Liver (tissue), 8 donors: ENCODE measurements at regions not wholly inside any gene's neighbourhood (a gene's known extent, or its start where the extent isn't known, plus 50 kb on each side); places are given as distances from the start of the nearest gene placed in this dataset.

ENCODE experiments used
- DNase-seq: peaks from one replicate; pipeline ENCODE4 v3.0.0-alpha.2; 2017; ENCODE audit warnings: low spot score
- H3K27ac ChIP-seq, 2 donors: one replicate each; pipeline ENCODE4 v1.7.0; 2013; ENCODE audit warnings: inconsistent platforms in 2 of 2, low read length in 2 of 2, control low read depth in 1 of 2, low read depth in 1 of 2, mild to moderate bottlenecking in 1 of 2
- H3K27me3 ChIP-seq, 4 donors: one replicate each; pipeline versions ENCODE4 v1.6.1 to v1.7.0; 2013; ENCODE audit warnings: low read length in 3 of 4, inconsistent platforms in 1 of 4, mild to moderate bottlenecking in 1 of 4, moderate library complexity in 1 of 4; ENCODE audit not compliant: control insufficient read depth in 4 of 4, insufficient read depth in 4 of 4
- H3K36me3 ChIP-seq, 4 donors: one replicate each; pipeline versions ENCODE4 v1.6.1 to v1.7.0; 2013; ENCODE audit warnings: low read length in 3 of 4, mild to moderate bottlenecking in 3 of 4, low read depth in 1 of 4, moderate library complexity in 1 of 4; ENCODE audit not compliant: control insufficient read depth in 4 of 4, insufficient read depth in 3 of 4
- H3K4me1 ChIP-seq, 4 donors: one replicate each; pipeline versions ENCODE4 v1.6.1 to v1.7.0; 2013; ENCODE audit warnings: low read length in 3 of 4, mild to moderate bottlenecking in 3 of 4, moderate library complexity in 1 of 4; ENCODE audit not compliant: control insufficient read depth in 4 of 4, insufficient read depth in 4 of 4
- H3K4me3 ChIP-seq, 3 donors: one replicate each; pipeline versions ENCODE4 v1.6.1 to v1.7.0; 2013; ENCODE audit warnings: low read length in 3 of 3, control low read depth in 1 of 3, low read depth in 1 of 3, mild to moderate bottlenecking in 1 of 3
- H3K9ac ChIP-seq, 2 donors: one replicate each; pipeline ENCODE4 v1.7.0; 2013; ENCODE audit warnings: low read length in 2 of 2, mild to moderate bottlenecking in 2 of 2, moderate library complexity in 2 of 2, control low read depth in 1 of 2, low read depth in 1 of 2
- H3K9me3 ChIP-seq, 4 donors: one replicate each; pipeline versions ENCODE4 v1.6.1 to v1.7.0; 2013; ENCODE audit warnings: low read length in 3 of 4; ENCODE audit not compliant: control insufficient read depth in 4 of 4
- CTCF ChIP-seq: fragments of 150-350 bp; IDR thresholded peaks from 2 replicates; pipeline ENCODE4 v1.5.1; 2017; ENCODE audit warnings: improper control_type of control experiment, low read depth, low read length; ENCODE audit not compliant: missing input control
- EGR1 ChIP-seq, 2 donors: IDR thresholded peaks; 2 replicates each; pipeline ENCODE4 v1.6.1; 2016 to 2018; ENCODE audit warnings: antibody characterized with exemption in 2 of 2, low read depth in 2 of 2
- FOXA2 ChIP-seq: IDR thresholded peaks from 2 replicates; pipeline ENCODE4 v1.6.1; 2016; ENCODE audit warnings: antibody characterized with exemption
- GABPA ChIP-seq, 2 donors: IDR thresholded peaks in 1 of 2; conservative IDR thresholded peaks in 1 of 2; 2 replicates each; pipeline ENCODE4 v1.6.1; 2016; ENCODE audit warnings: antibody characterized with exemption in 2 of 2, mild to moderate bottlenecking in 1 of 2, moderate library complexity in 1 of 2
- HNF4A ChIP-seq, 2 donors: conservative IDR thresholded peaks; 2 replicates each; pipeline ENCODE4 v1.6.1; 2016; ENCODE audit warnings: antibody characterized with exemption in 2 of 2, mild to moderate bottlenecking in 2 of 2
- HNF4G ChIP-seq: IDR thresholded peaks from 2 replicates; pipeline ENCODE4 v1.6.1; 2016; ENCODE audit warnings: antibody characterized with exemption
- JUND ChIP-seq, 2 donors: IDR thresholded peaks; 2 replicates each; pipeline ENCODE4 v1.6.1; 2016; ENCODE audit warnings: antibody characterized with exemption in 2 of 2
- NR2F2 ChIP-seq: IDR thresholded peaks from 2 replicates; pipeline ENCODE4 v1.6.1; 2016; ENCODE audit warnings: antibody characterized with exemption
- RAD21 ChIP-seq, 2 donors: IDR thresholded peaks; 2 replicates each; pipeline ENCODE4 v1.6.1; 2016; ENCODE audit warnings: antibody characterized with exemption in 2 of 2, mild to moderate bottlenecking in 2 of 2
- RXRA ChIP-seq, 2 donors: IDR thresholded peaks; 2 replicates each; pipeline ENCODE4 v1.6.1; 2017 to 2018; ENCODE audit warnings: antibody characterized with exemption in 2 of 2, mild to moderate bottlenecking in 1 of 2
- SP1 ChIP-seq: IDR thresholded peaks from 2 replicates; pipeline ENCODE4 v1.6.1; 2018; ENCODE audit warnings: antibody characterized with exemption, mild to moderate bottlenecking
- TAF1 ChIP-seq: conservative IDR thresholded peaks from 2 replicates; pipeline ENCODE4 v1.6.1; 2016; ENCODE audit warnings: antibody characterized with exemption, mild to moderate bottlenecking
- YY1 ChIP-seq: IDR thresholded peaks from 2 replicates; pipeline ENCODE4 v1.6.1; 2016; ENCODE audit warnings: antibody characterized with exemption, mild to moderate bottlenecking
- ZBTB33 ChIP-seq: IDR thresholded peaks from 2 replicates; pipeline ENCODE4 v1.6.1; 2016; ENCODE audit warnings: antibody characterized with exemption
- WGBS: extraction: QIAGEN DNeasy Blood & Tissue Kit; methylation state at CpG from one replicate; pipeline ENCODE4 v1.1.7; 2013; 5-methylcytosine and 5-hydroxymethylcytosine counted together
- TF ChIP-seq, protein P1 (sequence below): IDR thresholded peaks from 2 replicates; pipeline ENCODE4 v1.6.1; 2016; ENCODE audit warnings: antibody characterized with exemption
- TF ChIP-seq, protein P2 (sequence below): IDR thresholded peaks from 2 replicates; pipeline ENCODE4 v1.6.1; 2016; ENCODE audit warnings: antibody characterized with exemption, mild to moderate bottlenecking
- donor health status: healthy.
- donor health status: healthy.
- donor health status: healthy.
- donor health status: healthy.
- donor health status: healthy.

DNA sequence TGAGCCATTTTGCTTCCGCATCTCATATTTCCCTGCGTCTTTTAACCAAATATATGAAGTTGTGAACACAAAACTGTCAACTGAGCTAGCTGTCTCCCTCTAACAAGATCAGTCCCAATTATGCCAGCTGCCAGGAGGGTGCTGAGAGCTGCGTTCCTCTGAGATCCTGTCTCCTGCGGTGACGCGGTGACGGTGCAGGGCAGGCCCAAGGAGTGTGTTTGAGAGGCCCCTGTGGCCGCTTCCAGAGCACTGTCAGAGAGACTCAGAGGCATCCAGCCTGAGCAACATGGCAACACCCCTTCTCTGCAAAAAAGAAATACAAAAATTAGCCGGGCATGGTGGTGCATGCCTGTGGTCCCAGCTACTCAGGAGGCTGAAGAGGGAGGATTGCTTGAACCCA, 126.3 kb upstream of the FOXD4L5 start (continued):
- no peak for TF ChIP-seq CTCF
- TF ChIP-seq GABPA (IDR thresholded peaks at IDR 0.05 in 1 of 2, conservative IDR thresholded peaks at IDR 0.05 in 1 of 2), result no peak
- TF ChIP-seq YY1, result no peak
- no peak for TF ChIP-seq JUND (IDR thresholded peaks at IDR 0.05)
- TF ChIP-seq, protein P1, sequence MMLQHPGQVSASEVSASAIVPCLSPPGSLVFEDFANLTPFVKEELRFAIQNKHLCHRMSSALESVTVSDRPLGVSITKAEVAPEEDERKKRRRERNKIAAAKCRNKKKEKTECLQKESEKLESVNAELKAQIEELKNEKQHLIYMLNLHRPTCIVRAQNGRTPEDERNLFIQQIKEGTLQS, result no peak
- no peak for TF ChIP-seq HNF4A (conservative IDR thresholded peaks at IDR 0.05)

DNA sequence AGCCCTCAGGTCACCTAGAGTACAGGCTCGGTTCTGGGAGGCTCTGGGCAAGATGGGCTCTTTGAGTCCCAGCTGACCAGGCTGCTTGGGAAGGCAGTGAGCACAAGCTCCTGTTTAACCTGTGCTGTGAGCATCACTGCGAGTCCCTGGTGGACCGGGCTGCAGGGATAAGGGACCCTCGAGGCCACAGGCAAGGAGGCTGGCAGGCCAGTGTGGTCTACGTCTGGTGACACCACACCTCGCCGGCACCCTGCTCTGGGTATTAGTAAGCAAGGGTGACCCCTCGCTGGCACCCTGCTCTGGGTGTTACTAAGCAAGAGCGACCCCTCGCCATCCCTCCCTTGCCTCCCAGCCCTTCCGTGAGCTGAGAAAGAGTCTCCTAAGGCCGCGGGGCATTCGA, 125.9 kb upstream of the FOXD4L5 start:
- Histone ChIP-seq H3K27ac (no peak overlapping the region), H3K36me3 (no peaks in the 10 kb centered on the region), H3K4me1 (no peaks in the 10 kb centered on the region), H3K9me3 (peaks cover 0 to 3% (median 2%) of the 10 kb centered on the region in 4 donors), H3K9ac (no peak overlapping the region), H3K4me3 (no peak overlapping the region), H3K27me3 (no peaks in the 10 kb centered on the region)
- TF ChIP-seq HNF4G, result no peak
- no peak for TF ChIP-seq JUND (IDR thresholded peaks at IDR 0.05)
- TF ChIP-seq YY1, result no peak
- TF ChIP-seq CTCF, result no peak
- no peak for TF ChIP-seq GABPA (IDR thresholded peaks at IDR 0.05 in 1 of 2, conservative IDR thresholded peaks at IDR 0.05 in 1 of 2)
- TF ChIP-seq, protein P1, result no peak
- DNase-seq, result no peak
- 70% methylated on average over 14 of the region's 14 CpGs for WGBS

GRCh38 chr9:65409471-65409980, 124.5 kb upstream of the FOXD4L5 start:
- Histone ChIP-seq H3K9ac (no peak overlapping the region), H3K4me3 (no peak overlapping the region), H3K36me3 (no peaks in the 10 kb centered on the region), H3K27ac (no peak overlapping the region), H3K4me1 (no peaks in the 10 kb centered on the region), H3K27me3 (no peaks in the 10 kb centered on the region), H3K9me3 (peaks cover 0 to 3% (median 1%) of the 10 kb centered on the region in 4 donors)
- no peak for DNase-seq
- WGBS, result 77% methylated on average over 14 of the region's 14 CpGs
- TF ChIP-seq, protein P2, sequence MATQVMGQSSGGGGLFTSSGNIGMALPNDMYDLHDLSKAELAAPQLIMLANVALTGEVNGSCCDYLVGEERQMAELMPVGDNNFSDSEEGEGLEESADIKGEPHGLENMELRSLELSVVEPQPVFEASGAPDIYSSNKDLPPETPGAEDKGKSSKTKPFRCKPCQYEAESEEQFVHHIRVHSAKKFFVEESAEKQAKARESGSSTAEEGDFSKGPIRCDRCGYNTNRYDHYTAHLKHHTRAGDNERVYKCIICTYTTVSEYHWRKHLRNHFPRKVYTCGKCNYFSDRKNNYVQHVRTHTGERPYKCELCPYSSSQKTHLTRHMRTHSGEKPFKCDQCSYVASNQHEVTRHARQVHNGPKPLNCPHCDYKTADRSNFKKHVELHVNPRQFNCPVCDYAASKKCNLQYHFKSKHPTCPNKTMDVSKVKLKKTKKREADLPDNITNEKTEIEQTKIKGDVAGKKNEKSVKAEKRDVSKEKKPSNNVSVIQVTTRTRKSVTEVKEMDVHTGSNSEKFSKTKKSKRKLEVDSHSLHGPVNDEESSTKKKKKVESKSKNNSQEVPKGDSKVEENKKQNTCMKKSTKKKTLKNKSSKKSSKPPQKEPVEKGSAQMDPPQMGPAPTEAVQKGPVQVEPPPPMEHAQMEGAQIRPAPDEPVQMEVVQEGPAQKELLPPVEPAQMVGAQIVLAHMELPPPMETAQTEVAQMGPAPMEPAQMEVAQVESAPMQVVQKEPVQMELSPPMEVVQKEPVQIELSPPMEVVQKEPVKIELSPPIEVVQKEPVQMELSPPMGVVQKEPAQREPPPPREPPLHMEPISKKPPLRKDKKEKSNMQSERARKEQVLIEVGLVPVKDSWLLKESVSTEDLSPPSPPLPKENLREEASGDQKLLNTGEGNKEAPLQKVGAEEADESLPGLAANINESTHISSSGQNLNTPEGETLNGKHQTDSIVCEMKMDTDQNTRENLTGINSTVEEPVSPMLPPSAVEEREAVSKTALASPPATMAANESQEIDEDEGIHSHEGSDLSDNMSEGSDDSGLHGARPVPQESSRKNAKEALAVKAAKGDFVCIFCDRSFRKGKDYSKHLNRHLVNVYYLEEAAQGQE, result no peak
- no peak for TF ChIP-seq GABPA (IDR thresholded peaks at IDR 0.05 in 1 of 2, conservative IDR thresholded peaks at IDR 0.05 in 1 of 2)
- TF ChIP-seq ZBTB33, result no peak
- TF ChIP-seq, protein P1, result no peak
- no peak for TF ChIP-seq TAF1
- TF ChIP-seq EGR1 (IDR thresholded peaks at IDR 0.05; ENCODE audit: low read depth in 2 of 2), result no peak
- no peak for TF ChIP-seq RXRA (IDR thresholded peaks at IDR 0.05)
- TF ChIP-seq FOXA2, result no peak
- TF ChIP-seq YY1, result no peak
- TF ChIP-seq CTCF, result no peak
- no peak for TF ChIP-seq SP1
- no peak for TF ChIP-seq RAD21 (IDR thresholded peaks at IDR 0.05)
- no peak for TF ChIP-seq HNF4G
- no peak for TF ChIP-seq NR2F2
